HG02885 (cell line): ENCODE measurements at regions not wholly inside any gene's neighbourhood (a gene's known extent, or its start where the extent isn't known, plus 50 kb on each side); places are given as distances from the start of the nearest gene placed in this dataset.
"Not testable (repeated sequence)": the region's sequence is repeated elsewhere in the genome, so short reads cannot be mapped to it uniquely, and the experiment has no call there.

Source experiments
- ATAC-seq: cut with Tn5 transposase; IDR thresholded peaks from one replicate; pipeline ENCODE4 v1.9.1; 2021; ENCODE audit warnings: mild to moderate bottlenecking; ENCODE audit not compliant: unreplicated experiment, poor library complexity

DNA sequence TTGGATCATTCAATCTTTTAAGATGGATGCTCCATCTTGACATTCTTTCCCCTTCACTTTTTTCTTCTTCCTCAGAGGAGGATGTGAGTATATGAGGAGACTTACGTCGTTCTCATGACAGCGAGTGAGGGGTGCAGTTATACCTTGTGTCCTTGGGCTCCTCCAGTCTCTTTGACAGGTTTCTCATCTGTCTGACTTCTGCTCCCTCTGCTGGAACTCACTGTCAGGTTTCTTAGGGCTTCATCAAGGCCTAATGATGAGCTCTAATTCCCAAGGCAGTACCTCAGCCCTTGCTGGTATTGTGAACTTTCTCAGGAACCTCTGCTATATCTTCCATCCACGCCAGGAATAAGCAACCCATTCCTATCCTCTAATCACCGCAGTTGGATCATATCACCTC, 237.8 kb upstream of the ADGRL3 start:
- ATAC-seq, result no peak

DNA sequence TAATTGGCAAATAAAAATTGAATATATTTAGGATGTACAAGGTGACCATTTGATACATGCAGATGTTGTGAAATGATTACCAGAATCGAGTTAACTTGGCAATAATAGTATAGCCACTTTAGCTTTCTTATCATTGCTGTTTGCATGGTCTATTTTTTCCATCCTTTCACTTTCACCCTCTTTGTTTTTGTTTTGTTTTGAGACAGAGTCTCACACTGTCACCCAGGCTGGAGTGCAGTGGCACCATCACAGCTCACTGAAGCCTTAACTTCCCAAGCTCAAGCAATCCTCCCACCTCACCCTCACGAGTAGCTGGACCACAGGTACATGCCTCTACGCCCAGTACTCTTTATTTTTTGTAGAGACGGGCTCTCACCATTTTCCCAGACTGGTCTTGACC, 218.6 kb upstream of the ADGRL3 start:
- ATAC-seq, result no peak

DNA sequence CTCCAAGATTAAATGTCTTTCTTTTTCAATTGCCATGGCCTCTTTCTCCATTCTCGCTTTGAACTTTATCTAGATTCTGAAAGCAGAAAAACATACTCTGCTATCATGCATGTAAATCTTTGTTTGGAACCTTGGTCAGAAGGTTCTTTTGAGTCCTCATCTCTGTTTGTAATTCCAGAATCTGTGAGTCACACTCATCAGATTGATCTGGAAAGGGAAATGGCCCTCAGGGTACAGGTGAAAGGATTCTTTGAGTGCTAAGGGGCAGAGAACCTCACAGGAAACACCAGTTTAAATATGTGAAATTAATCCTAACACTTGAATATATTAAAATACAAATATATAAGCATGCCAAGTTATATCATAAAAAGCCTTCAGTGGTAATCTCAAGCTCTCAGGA, 211.0 kb upstream of the ADGRL3 start:
- no peak for ATAC-seq

DNA sequence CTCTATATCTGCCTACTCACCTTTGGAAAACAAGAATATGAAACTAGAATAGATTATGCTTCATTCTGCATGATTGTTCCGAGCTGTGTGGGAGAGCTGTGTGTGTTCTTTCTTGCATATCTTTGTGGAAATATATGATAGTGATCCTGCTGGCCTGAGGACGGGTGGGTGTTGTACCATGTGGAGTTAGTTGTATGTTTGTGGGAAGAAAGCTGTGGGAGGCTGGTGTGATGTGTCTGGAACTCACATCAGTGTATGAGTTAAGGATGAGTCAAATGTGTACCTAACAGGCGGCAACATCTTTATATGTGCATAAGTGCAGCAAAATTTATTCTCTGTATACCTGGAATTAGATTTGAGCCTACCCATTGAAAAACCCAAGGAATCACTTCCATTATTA, 208.1 kb upstream of the ADGRL3 start:
- ATAC-seq, result no peak

DNA sequence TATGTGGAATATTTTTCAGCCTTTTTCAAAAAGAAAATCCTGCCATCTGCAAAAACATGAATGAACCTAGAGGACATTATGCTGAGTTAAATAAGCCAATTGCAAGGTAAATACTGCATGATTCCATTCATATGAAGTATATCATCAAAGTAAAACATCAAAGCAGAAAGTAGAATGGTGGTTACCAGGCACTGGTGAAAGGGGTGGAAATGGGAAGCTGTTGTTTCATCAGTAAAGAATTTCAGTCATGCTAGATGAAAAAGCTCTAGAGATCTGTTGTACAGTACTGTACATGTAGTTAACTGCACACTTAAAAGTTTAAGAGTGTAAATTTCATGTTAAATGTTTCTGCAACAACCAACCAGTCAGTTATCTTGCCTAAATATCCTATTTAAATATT, 196.8 kb upstream of the ADGRL3 start:
- no peak for ATAC-seq

DNA sequence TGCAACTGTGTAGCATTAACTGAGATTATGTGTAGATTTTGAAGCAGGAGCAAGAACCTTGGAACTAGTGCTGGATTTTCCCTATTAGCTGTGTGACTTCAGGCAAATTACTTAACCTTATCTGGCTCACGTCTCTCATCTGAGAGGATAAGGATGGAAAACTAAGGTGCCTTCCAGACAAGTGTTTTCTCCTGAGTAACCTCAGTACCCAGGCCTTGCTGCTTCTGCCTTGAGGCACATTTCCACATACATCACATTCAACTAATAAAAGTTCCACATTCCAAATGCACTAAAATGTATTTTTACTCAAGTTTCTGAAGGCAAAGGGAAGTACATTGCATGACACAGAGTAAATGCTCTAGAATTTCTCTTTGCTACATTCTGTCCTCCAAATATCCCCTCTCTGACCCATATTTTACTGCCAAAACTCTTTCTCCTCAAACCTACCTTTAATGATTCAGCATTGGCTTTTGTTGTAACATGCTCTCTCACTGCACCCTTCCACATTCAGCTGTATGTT, 195.4 kb upstream of the ADGRL3 start:
- ATAC-seq, result no peak

DNA sequence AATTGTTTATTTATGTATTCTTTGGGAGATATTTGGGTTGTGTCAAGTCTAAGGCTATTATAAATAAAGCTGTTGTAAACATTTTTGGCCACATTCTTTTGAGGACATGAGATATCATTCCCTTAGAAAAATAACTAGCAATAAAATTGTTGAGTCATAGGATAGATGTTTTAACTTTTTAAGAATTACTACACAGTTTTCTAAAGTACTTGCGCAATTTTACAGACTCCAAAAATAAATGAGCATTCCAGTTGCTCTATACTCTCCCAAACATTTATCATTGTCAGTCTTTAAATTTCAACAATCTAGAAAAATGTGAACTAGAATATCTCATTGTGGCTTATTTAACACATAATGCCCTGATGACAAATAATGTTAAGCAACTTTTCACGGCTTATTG, 189.1 kb upstream of the ADGRL3 start:
- ATAC-seq, result no peak

DNA sequence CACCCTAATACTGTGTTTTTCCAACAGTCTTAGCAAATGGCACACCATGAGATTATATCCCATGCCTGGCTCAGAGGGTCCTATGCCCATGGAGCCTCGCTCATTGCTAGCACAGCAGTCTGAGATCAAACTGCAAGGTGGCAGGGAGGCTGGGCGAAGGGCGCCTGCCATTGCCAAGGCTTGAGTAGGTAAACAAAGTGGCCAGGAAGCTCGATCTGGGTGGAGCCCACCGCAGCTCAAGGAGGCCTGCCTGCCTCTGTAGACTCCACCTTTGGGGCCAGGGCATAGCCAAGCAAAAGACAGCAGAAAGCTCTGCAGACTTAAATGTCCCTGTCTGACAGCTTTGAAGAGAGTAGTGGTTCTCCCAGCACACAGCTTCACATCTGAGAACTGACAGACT, 188.2 kb upstream of the ADGRL3 start:
- not testable (repeated sequence) for ATAC-seq

DNA sequence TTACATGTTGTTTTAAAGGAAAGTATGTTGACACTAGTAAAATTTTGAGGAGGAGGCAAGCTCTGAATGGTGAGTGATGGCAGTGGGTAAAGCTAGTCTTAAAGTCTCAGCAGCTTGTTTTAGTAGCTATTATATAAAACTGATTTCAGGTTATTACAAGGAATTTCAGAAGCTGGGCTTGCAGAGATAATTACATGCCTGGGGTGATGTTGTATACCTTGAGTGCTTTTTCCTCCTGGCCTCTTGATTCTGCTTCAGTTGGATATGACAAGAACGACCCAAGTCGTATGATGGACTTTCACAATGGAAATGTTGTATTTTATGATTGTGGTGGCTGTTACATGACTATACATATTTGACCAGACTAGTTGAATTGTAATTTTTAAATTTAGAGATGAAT, 175.5 kb upstream of the ADGRL3 start:
- ATAC-seq, result no peak

DNA sequence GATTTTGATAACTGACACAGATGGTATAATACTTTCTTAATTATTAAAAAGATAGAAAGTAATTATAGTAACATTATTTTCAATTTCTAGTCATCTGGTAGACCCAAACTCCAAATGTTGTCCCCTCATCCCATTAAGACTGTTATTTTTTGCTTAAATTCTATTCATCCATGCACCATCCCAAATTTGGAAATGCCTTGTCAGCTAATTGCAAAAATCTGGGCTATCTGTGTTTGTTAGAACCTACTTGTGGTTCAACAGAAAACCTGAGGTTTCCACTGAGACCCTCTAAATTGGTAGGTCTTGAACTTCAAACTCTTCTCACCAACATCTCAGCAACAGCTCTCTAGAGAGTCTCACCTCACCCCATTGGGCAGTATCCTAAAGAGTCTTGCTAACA, 172.2 kb upstream of the ADGRL3 start:
- no peak for ATAC-seq

DNA sequence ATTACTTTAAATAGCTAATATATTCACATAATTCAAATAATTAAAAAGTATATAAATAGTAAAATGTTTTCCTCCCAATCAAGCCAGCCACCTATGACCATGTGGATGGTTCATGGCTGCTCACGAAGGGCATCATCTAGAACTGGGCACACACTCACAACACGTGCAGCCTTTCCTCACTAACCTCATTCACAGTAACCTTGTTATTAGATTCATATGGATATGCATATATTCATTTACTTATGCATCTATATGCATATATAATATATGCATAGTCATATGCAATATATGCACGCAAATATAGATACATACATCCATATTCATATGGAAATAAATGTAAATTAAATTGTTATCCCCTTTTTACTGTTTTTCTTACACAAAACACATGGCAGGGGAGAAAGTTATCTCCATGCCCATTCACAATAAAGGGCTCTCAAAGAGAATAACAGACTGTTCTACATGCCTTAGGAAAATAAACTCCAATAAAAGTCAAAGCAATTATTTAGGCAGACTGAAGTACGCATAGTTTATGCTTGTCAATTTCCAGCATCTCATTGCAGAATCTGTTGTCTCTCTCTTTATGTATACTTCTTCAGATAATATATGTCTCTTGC, 163.9 kb upstream of the ADGRL3 start:
- ATAC-seq, result no peak

DNA sequence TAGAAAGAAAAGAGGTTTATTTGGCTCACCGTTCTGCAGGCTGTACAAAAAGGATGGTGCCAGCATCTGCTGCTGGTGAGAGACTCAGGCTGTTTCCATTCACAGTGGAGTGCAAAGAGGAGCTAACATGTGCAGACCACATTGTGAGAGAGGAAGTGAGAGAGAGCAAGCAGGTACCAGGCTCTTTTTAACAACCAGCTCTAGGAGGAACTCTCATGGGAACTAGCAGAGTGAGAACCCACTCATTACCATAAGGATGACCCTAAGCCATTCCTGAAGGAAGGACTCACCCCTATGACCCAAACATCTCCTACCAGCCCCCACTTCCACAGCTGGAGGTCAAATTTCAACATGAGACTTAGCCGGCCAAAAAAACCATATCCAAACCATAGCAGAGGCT, 158.6 kb upstream of the ADGRL3 start:
- ATAC-seq, result no peak

DNA sequence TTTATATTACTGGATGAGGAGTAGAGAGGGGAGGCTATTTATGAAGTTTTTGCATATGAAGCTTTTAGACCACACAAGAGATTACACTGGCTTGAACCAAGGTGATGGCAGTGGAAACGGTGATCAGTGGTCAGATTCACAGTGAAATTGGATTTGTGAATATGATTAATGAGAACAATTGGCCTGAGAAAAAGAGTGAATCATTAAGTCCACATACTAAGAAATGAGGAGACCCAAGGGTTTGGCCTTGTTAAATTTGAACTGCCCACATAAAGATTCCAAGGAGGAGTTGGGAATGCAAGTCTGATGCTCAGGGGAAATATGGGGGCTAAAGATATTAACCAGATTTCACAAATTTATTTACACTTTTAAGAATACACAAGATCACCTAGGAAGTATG, 155.3 kb upstream of the ADGRL3 start:
- no peak for ATAC-seq

DNA sequence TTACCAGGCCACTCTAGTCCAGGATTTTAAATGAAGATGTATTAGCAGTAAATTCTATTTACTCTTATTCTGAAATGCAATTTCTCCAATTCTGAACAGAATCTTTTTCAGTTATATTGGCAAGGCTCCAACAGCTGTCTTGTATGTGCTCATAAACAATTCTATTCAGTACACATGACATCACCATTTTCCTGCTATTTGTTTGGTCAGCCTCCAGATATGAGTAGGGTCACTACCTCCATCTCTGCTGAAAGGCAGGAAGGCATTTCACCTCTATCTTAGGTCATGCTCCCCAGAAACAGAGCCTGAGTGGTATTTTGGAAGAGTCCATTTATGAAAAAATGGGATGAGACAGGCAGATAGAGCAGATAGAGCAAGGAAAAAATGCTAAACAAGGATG, 151.1 kb upstream of the ADGRL3 start:
- ATAC-seq, result no peak

DNA sequence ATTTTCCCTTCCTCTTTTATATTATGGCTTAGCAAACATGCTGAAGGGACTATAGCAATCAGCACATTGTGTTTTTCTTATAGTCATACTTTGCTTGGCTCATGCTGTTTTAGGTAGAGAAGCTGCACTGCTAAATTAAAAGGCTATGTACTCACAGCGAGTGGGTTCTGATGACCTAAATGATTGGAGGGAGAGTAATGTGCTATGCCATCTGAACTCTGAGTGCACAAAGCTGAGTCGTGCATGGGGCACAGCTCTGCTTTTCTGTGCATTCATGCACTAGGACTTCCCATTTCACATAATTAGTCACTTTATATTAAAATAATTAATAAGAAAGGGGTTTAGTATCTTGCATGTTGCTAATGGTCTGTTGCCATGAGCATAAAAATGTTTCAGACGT, 132.7 kb upstream of the ADGRL3 start:
- no peak for ATAC-seq

DNA sequence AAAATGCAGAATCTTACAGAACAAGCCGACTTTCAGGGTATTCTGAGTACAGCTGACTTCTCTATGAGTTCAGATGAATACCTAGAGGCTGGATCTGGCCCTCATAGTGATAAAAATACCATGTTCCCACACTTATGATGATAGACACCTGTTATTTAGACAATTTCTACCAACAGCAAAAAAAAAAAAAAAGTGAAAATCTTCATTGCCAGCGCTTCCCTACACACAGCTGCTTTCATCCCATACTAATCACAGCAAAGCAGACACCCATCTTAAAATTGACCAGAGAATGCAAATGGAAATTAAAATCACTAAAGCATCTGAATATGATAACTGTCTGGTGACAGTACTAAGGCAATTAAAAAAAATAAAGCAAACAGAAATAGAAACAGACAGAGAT, 132.1 kb upstream of the ADGRL3 start:
- ATAC-seq, result no peak

DNA sequence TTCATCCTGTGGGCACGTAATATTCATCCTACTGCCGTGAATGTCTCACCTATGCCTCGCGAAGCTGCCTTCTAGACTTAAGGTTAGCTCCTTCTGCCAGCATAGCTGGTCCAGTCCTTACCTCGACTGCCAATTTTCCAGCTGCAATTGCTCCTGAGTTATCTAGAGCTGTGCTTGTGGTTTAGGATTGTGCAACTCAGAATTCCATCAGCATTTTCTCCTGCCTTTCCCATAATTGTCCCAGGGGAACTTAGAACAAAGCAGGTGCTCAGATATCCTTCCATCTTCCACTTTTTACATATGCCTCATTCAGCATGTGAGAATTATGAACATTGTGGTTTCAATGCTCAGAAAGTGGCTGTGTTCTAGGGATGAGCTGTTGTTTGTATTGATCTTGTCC, 131.4 kb upstream of the ADGRL3 start:
- no peak for ATAC-seq

DNA sequence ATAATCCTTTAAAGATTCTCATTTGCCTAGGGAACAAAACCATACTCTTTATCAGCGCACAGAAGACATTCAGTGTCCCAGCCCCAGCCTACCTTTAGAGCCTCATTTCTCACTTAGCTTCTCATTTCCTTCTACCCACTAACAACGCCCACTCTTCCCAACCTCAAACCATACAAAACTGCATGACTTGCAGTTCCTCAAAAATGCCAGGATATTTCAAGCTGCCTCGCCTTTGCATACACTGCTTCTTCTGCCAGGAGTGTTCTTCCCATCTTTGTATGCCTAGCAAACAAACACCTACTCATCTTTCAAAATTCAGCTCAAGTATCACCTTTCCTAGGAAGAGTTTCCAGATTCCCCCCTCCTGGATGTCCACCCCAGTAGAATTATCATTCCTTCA, 129.9 kb upstream of the ADGRL3 start:
- ATAC-seq, result no peak

DNA sequence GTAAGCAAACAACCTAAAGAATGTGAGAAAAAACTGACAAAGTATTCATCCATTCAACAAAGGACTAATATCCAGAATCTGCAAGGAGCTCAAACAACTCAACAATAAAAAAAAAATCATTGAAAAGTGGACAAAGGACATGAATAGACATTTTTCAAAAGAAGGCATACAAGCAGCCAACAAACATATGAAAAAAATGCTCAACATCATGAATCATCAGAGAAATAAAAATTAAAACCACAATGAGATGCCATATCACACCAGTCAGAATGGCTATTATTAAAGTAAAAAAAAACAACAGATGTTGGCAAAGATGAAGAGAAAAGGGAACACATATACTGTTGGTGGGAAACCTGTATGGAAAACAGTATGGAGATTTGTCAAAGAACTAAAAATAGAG, 120.7 kb upstream of the ADGRL3 start:
- no peak for ATAC-seq

DNA sequence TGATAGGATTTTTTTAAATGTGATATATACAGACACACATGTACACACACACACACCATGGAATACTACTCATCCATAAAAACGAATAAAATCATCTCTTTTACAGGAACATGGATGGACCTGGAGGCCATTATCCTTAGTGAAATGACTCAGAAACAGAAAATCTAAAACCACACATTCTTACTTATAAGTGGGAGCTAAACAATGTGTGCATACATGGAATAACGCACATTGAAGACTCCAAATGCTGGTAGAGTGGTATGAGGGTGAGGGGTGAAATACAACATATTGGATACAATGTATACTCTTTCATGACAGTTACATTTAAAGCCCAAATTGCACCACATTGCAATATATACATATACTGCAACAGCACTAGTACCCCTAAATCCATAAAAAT, 120.2 kb upstream of the ADGRL3 start:
- ATAC-seq, result no peak

DNA sequence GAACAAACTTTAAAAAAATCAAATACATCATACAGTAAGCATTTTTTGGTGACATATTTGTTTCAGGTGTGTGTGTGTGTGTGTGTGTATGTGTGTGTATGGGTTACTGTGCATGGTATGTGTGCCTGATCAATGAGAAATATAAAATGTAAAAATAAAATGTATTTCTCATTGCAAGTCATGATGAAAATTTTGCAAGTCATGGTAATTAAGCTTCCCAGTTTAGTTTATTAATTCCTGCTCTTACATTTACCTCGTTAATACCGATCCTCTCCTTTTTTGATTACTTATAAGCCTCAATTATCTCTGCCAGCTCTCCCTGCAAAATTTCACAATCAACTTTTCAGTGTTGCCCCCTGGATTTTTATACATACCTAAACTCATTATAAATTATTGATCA, 114.6 kb upstream of the ADGRL3 start:
- ATAC-seq, result no peak

DNA sequence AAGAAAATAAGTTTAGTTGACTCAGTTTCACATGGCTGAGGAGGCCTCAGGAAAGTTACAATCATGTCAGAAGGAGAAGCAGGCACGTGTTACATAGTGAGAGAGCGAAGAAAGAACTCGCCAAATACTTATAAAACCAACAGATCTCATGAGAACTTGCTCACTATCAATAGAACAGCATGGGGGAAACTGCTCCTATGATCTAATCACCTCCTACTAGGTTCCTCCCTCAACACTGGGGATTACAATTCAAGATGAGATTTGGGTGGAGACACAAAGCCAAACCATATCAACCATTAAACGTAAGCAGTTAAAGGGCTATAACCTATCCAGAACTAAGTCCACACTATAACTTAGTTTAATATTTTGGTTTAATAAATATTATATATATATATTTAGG, 113.8 kb upstream of the ADGRL3 start:
- ATAC-seq, result no peak

DNA sequence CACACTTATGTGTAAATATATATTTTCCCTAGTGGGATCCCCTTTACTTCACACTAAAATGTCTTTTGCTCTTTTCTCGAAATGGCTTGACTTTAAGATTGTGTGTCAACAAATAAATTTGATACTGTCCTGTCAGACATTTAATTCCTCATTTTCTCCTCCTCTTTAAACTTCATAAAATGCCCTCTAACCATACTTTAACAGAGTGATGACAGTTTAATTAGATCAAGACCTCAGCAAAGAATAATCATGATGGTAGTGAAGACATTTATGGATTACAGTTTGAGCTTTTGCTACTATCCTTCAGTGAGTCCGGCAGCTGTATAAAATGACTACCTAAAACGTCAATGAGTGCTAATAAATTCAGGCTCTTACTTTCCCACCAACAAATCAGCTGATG, 113.1 kb upstream of the ADGRL3 start:
- no peak for ATAC-seq
